Esophagus muscularis mucosa (tissue), 4 donors: ENCODE measurements at regions not wholly inside any gene's neighbourhood (a gene's known extent, or its start where the extent isn't known, plus 50 kb on each side); places are given as distances from the start of the nearest gene placed in this dataset.

Source experiments
- DNase-seq: peaks from one replicate; pipeline ENCODE4 v3.0.0-alpha.2; 2017; ENCODE audit errors: extremely low spot score
- H3K27ac ChIP-seq, 4 donors: fragments of 200-600 bp; sonication (generic); replicated peaks in 1 of 4; 1 replicate in 3 of 4; 2 replicates in 1 of 4; pipeline ENCODE4 v1.5.1; 2016 to 2019; ENCODE audit warnings: mild to moderate bottlenecking in 1 of 4
- H3K27me3 ChIP-seq, 4 donors: fragments of 200-600 bp; sonication (generic); one replicate each; pipeline versions ENCODE4 v1.5.1 to v1.6.0; 2016 to 2019
- H3K36me3 ChIP-seq, 4 donors: fragments of 200-600 bp; sonication (generic); one replicate each; pipeline ENCODE4 v1.5.1; 2016 to 2019
- H3K4me1 ChIP-seq, 4 donors: fragments of 200-600 bp; sonication (generic); one replicate each; pipeline ENCODE4 v1.5.1; 2016 to 2019
- H3K4me3 ChIP-seq, 4 donors: fragments of 200-600 bp; sonication (generic); 1 replicate in 2 of 4; 2 replicates in 2 of 4; pipeline ENCODE4 v1.5.1; 2016 to 2019; ENCODE audit warnings: mild to moderate bottlenecking in 4 of 4, moderate library complexity in 1 of 4
- H3K9me3 ChIP-seq, 4 donors: fragments of 200-600 bp; sonication (generic); 1 replicate in 3 of 4; 2 replicates in 1 of 4; pipeline ENCODE4 v1.5.1; 2016 to 2019
- CTCF ChIP-seq, 3 experiments: fragments of 200-600 bp in 2 of 3; fragments of 450-650 bp in 1 of 3; sonication (generic) in 2 of 3; IDR thresholded peaks; one replicate each; pipeline ENCODE4 v1.5.1; 2017 to 2019; ENCODE audit warnings: antibody characterized with exemption in 3 of 3, mild to moderate bottlenecking in 2 of 3, moderate library complexity in 1 of 3
- EP300 ChIP-seq: sonication (generic); formaldehyde crosslinking; IDR thresholded peaks from one replicate; pipeline ENCODE4 v1.6.1; 2017; ENCODE audit warnings: antibody characterized with exemption
- POLR2A ChIP-seq: fragments of 450-650 bp; IDR thresholded peaks from one replicate; pipeline ENCODE4 v1.6.1; 2017; ENCODE audit warnings: antibody characterized with exemption, moderate library complexity, mild to moderate bottlenecking, low read depth
- POLR2AphosphoS5 ChIP-seq, 2 donors: sonication (generic); formaldehyde crosslinking; IDR thresholded peaks; one replicate each; pipeline ENCODE4 v1.6.1; 2017; ENCODE audit warnings: antibody characterized with exemption in 2 of 2
- WGBS: methylation state at CpG from one replicate; pipeline ENCODE4 v1.1.5; 2018; 5-methylcytosine and 5-hydroxymethylcytosine counted together
- intact Hi-C: fragments of 100-400 bp; cut with DNase I; formaldehyde crosslinking; loops from one replicate; pipeline ENCODE4 v1.15.1; 2023

DNA sequence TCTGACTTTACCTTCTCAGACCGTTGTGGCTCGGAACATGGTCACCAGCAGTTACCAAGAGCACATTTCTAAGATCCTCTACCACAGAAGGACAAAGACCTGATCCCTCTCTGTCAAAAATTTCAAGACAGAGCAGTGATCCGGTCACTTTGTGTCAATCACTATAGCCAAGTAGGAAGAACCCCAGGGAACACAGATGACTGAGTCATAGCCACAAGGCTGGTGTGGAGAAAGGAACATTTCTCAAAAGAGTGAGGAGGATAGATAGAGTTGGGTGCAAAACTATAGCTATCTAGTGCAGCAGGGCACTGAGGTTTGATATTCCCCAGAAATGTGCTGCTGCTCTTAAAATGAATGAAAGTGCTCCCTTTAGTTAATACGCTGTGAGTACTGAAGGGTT is 130.7 kb upstream of the SMIM23 start:
- peaks cover 0 to 4% (median 0%) of the 10 kb centered on the region in 4 donors for H3K9me3 ChIP-seq
- intact Hi-C loops: no loop called here
- no peak overlapping the region for H3K27ac ChIP-seq
- H3K4me1 ChIP-seq: no peaks in the 10 kb centered on the region
- 86% methylated on average over 4 of the region's 4 CpGs for WGBS
- no peak for TF ChIP-seq POLR2A
- TF ChIP-seq POLR2AphosphoS5 (IDR thresholded peaks at IDR 0.05): no peak
- TF ChIP-seq CTCF (IDR thresholded peaks at IDR 0.05): no peak
- TF ChIP-seq EP300: no peak
- no peak overlapping the region for H3K4me3 ChIP-seq
- no peaks in the 10 kb centered on the region for H3K36me3 ChIP-seq
- DNase-seq: no peak
- peaks cover 0 to 43% (median 0%) of the 10 kb centered on the region in 4 donors for H3K27me3 ChIP-seq

DNA sequence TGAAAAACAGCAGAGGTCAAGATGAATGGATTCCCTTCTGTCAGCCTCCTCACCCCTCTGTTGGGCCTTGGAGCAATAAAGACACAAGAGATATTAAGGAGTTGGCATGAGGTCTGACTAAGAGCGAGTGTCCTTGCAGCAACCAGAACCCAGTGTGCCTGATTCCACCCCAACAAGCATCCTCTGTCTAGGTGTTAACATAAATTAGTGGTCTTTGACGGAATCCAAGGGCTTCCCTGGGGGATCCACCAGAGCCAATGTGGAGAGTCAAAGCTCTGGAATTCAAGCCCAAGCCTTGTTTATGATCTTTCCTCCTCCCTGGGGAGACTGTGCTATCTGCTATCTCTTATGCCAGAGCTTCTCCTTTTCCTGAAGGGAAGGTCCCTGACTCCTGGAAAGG is 128.1 kb upstream of the SMIM23 start:
- Histone ChIP-seq H3K27me3 (peaks cover 0 to 27% (median 0%) of the 10 kb centered on the region in 4 donors), H3K27ac (no peak overlapping the region), H3K9me3 (peaks cover 0 to 4% (median 0%) of the 10 kb centered on the region in 4 donors), H3K4me1 (peaks cover 0 to 15% (median 9%) of the 10 kb centered on the region in 4 donors), H3K36me3 (no peaks in the 10 kb centered on the region), H3K4me3 (no peak overlapping the region)
- TF ChIP-seq EP300 (no peak), POLR2AphosphoS5 (IDR thresholded peaks at IDR 0.05) (no peak), CTCF (IDR thresholded peaks at IDR 0.05) (no peak), POLR2A (no peak)
- no peak for DNase-seq
- 87% methylated on average over 2 of the region's 2 CpGs for WGBS
- intact Hi-C loops: no loop called here

DNA sequence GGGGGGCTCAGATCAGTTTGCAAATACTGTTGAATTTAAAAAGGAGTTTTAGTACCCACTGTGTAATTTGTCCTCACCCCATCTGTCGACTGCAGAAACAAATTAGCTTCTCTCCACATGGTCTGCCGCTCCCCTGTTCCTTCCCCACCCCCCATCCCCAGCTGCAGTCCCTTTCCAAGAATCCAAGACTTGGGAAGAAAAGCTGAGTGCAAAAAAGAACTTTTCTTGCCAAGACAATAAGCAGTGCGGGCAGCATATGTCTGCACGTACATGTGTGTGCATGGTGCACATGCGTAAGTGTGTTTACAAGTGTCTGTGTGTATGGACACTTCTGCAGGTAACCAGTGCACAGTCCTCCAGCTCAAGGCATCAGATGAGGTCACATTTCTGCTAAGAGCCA is 125.7 kb upstream of the SMIM23 start:
- WGBS: 87% methylated on average over 5 of the region's 5 CpGs
- no peaks in the 10 kb centered on the region for H3K36me3 ChIP-seq
- no peak overlapping the region for H3K27ac ChIP-seq
- peaks cover 0 to 15% (median 9%) of the 10 kb centered on the region in 4 donors for H3K4me1 ChIP-seq
- H3K4me3 ChIP-seq: no peak overlapping the region
- DNase-seq: no peak
- intact Hi-C loops: no loop called here
- TF ChIP-seq EP300 (no peak), CTCF (IDR thresholded peaks at IDR 0.05) (no peak), POLR2A (no peak), POLR2AphosphoS5 (IDR thresholded peaks at IDR 0.05) (no peak)
- no peaks in the 10 kb centered on the region for H3K9me3 ChIP-seq
- peaks cover 0 to 17% (median 0%) of the 10 kb centered on the region in 4 donors for H3K27me3 ChIP-seq

DNA sequence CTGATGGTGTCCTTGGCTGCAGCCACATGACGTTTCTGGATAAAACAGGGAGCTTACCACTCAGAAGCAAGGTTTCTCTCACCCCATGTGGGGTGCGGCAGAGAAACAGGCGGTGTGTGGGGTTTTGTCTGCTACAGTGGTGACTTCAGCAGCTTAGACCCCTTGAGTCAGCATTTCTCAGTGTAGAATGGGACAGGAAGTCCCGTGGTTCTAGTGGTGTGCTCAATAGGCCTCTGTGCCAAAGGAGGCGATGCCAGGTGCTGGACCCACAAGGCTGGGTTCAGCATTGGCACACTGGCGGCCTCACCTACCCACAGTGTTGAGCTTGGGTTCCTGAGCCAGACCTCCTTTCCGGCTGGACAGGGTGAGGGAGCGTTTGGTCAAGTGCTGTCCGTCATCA is 125.2 kb upstream of the SMIM23 start:
- Histone ChIP-seq H3K4me1 (peaks cover 0 to 15% (median 9%) of the 10 kb centered on the region in 4 donors), H3K4me3 (no peak overlapping the region), H3K27me3 (peaks cover 0 to 16% (median 0%) of the 10 kb centered on the region in 4 donors), H3K27ac (no peak overlapping the region), H3K9me3 (no peaks in the 10 kb centered on the region), H3K36me3 (no peaks in the 10 kb centered on the region)
- intact Hi-C loops: no loop called here
- no peak for DNase-seq
- WGBS: 67% methylated on average over 8 of the region's 9 CpGs
- TF ChIP-seq EP300 (no peak), CTCF (IDR thresholded peaks at IDR 0.05) (no peak), POLR2AphosphoS5 (IDR thresholded peaks at IDR 0.05) (no peak), POLR2A (no peak)

DNA sequence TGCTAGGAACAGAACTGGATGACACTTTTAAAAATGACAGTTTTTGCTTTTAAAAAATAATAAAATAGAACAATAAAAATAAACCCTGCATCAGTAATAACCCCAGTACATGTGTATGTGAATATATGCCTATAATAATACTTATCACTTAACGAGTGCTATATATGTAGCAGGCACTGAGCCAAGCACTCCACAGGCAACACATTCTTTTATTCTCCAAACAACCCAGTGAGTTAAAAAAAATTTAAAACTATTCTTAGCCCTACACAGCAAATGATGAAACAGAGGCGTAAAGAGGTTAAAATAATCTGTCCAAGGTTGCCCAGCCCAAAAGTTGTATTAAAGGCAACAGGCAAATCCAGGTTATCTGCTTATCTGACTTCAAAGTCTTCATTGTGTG is 124.5 kb upstream of the SMIM23 start:
- no peak overlapping the region for H3K27ac ChIP-seq
- peaks cover 0 to 15% (median 9%) of the 10 kb centered on the region in 4 donors for H3K4me1 ChIP-seq
- no peak overlapping the region for H3K4me3 ChIP-seq
- no peaks in the 10 kb centered on the region for H3K36me3 ChIP-seq
- no peaks in the 10 kb centered on the region for H3K9me3 ChIP-seq
- H3K27me3 ChIP-seq: peaks cover 0 to 18% (median 0%) of the 10 kb centered on the region in 4 donors
- DNase-seq: no peak
- intact Hi-C loops: no loop called here
- TF ChIP-seq CTCF (IDR thresholded peaks at IDR 0.05) (no peak), POLR2A (no peak), POLR2AphosphoS5 (IDR thresholded peaks at IDR 0.05) (no peak), EP300 (no peak)
- 48% methylated on average over 2 of the region's 2 CpGs for WGBS
